ENCODE measurements at regions not wholly inside any gene's neighbourhood (a gene's known extent, or its start where the extent isn't known, plus 50 kb on each side); places are given as distances from the start of the nearest gene placed in this dataset.

DNA sequence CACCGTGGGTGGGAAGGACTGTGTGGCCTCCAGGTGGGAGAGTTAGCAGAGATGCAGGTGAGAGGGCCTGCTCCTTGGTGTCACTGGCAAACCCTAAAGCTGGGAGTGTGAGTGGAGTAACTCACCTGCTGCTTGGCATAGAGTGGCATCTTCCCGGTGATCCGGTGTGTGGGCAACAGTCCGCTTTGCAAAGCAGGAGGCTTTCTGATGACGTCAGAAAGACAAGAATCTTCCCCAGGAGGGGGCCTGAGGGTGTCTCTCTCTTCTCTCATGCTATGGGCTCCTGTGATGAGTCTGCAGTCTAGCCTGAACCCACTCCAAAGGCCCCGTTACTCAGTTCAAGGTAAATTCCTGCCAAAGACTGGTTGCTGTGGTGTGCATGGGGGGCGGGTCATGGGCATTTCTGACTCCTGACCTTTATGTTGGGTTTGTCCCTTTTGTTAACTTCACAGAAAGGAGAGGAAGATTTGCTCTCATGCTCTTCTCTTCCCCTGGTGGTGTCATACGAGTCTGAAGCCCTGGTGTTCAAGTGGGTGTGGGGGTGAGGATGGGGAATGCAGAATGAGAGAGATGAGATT lies 187.9 kb downstream of the GATA3 start:
- Histone ChIP-seq H3K36me3 (no peaks in the 10 kb centered on the region), H3K27me3 (peaks cover 0 to 11% (median 0%) of the 10 kb centered on the region in 4 donors), H3K4me1 (no peaks in the 10 kb centered on the region), H3K4me3 (no peak overlapping the region), H3K9me3 (peaks cover 0 to 9% (median 0%) of the 10 kb centered on the region in 3 donors), H3K27ac (no peak overlapping the region)
- WGBS, 2 donors, result 72 to 84% methylated on average over 7 of the region's 8 CpGs
- DNase-seq, result no peak
- TF ChIP-seq, protein P1, sequence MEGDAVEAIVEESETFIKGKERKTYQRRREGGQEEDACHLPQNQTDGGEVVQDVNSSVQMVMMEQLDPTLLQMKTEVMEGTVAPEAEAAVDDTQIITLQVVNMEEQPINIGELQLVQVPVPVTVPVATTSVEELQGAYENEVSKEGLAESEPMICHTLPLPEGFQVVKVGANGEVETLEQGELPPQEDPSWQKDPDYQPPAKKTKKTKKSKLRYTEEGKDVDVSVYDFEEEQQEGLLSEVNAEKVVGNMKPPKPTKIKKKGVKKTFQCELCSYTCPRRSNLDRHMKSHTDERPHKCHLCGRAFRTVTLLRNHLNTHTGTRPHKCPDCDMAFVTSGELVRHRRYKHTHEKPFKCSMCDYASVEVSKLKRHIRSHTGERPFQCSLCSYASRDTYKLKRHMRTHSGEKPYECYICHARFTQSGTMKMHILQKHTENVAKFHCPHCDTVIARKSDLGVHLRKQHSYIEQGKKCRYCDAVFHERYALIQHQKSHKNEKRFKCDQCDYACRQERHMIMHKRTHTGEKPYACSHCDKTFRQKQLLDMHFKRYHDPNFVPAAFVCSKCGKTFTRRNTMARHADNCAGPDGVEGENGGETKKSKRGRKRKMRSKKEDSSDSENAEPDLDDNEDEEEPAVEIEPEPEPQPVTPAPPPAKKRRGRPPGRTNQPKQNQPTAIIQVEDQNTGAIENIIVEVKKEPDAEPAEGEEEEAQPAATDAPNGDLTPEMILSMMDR (IDR thresholded peaks at IDR 0.05), result no peak
- no peak for TF ChIP-seq POLR2A (IDR thresholded peaks at IDR 0.05)
- intact Hi-C loops (cut with DNase I), result no loop called here

DNA sequence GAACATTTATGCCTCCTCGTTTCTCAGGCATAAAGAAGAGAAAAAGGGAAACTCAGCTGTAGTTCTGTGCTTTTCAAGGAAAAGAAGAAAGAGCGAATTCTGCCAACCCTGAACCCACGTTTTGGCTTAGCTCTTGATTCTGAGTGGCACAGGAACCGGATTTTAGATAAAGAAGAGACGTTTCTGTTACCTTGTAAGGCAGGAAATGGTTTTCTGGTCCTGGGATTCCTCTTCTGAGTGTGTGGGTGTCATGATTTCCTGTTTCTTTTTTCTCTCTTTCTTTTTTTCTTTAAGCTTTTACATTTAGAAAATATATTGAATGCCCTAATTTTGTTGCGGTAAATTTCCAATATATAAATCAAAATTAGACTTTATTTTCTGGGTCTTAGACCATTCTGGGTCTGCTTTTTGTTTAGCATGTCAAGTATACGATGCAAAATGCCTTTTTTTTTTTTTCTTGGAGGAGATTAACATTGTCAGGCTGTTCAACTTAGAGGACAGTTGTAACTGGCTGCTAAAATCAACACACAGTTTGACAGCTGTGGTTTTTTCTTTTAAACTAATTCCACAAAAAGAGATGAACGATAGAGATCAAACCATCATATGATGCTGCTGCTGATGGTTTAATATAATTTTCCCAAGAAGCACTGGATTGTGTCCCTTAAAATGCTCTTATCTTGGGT lies 190.8 kb downstream of the GATA3 start:
- intact Hi-C loops (cut with DNase I), result no loop called here
- no peaks in the 10 kb centered on the region for H3K4me1 ChIP-seq
- TF ChIP-seq, protein P1 (IDR thresholded peaks at IDR 0.05), result no peak
- no peak for TF ChIP-seq POLR2A (IDR thresholded peaks at IDR 0.05)
- H3K9me3 ChIP-seq, result peaks cover 0 to 9% (median 0%) of the 10 kb centered on the region in 3 donors
- no peaks in the 10 kb centered on the region for H3K36me3 ChIP-seq
- H3K27me3 ChIP-seq, result no peaks in the 10 kb centered on the region
- DNase-seq, result no peak
- H3K27ac ChIP-seq, result no peak overlapping the region
- 37 to 41% methylated on average over 8 of the region's 8 CpGs for WGBS, 2 donors
- H3K4me3 ChIP-seq, result no peak overlapping the region

DNA sequence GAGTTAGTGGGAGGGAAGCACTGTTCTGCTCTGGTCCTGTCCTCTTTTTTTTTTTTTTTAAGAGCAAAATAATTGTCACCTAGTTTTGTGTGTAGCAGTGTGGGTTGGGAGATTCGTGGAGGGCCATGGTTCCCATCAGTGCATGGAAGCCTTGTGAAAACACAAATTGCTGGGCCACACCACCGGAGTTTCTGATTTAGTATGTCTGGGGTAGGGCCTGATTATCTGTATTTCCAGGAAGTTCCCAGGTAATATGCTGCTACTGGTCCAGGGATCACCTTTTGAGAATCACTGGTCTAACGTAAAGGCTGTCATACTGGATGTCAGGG lies 191.3 kb downstream of the GATA3 start:
- Histone ChIP-seq H3K4me3 (no peak overlapping the region), H3K27me3 (no peaks in the 10 kb centered on the region), H3K9me3 (peaks cover 0 to 9% (median 0%) of the 10 kb centered on the region in 3 donors), H3K36me3 (no peaks in the 10 kb centered on the region), H3K27ac (no peak overlapping the region), H3K4me1 (no peaks in the 10 kb centered on the region)
- 70 to 76% methylated on average over 3 of the region's 3 CpGs for WGBS, 2 donors
- DNase-seq, result no peak
- intact Hi-C loops (cut with DNase I), result no loop called here
- TF ChIP-seq POLR2A (IDR thresholded peaks at IDR 0.05), result no peak
- TF ChIP-seq, protein P1 (IDR thresholded peaks at IDR 0.05), result no peak

DNA sequence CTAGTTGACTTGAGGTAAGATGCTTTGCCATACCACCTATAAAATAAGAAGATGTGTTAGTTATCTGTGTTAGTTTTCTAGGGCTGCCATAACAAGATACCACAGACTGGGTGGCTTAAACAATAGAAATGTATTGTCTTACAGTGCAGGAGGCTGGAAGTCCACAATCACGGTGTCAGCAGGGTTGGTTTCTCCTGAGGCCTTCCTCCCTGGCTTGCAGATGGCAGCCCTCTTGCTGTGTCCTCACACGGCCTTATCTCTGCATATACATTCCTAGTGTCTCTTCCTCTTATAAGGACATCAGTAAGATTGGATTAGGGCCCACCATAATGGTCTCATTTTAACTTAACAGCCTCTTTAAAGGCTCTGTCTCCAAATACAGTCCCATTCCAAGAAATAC lies 192.1 kb downstream of the GATA3 start:
- DNase-seq, result no peak
- Histone ChIP-seq H3K9me3 (peaks cover 0 to 9% (median 0%) of the 10 kb centered on the region in 3 donors), H3K4me1 (no peaks in the 10 kb centered on the region), H3K4me3 (no peak overlapping the region), H3K27ac (no peak overlapping the region), H3K36me3 (no peaks in the 10 kb centered on the region), H3K27me3 (no peaks in the 10 kb centered on the region)
- TF ChIP-seq POLR2A (IDR thresholded peaks at IDR 0.05), result no peak
- TF ChIP-seq, protein P1 (IDR thresholded peaks at IDR 0.05), result no peak
- intact Hi-C loops (cut with DNase I), result no loop called here
- WGBS, 2 donors, result 78 to 81% methylated on average over 2 of the region's 2 CpGs

DNA sequence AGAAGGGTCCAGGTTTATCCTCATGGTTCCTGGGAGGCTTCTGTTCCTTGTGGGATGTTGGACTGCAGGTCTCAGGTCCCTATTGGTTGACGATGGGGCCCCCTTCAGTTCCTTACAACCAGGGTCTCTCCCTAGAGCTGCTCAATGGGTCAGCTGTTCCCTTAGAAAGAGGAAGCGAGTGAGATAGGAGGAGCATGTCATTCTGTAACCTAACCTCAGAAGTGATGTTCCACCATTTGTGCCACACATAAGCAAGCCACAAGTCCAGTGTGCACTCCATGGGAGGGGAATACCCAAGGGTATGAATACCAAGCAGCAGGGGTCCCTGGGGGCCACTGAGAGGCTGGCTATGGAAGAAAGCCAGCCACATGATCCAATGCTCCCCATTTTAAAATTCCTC lies 192.7 kb downstream of the GATA3 start:
- intact Hi-C loops (cut with DNase I), result no loop called here
- TF ChIP-seq POLR2A (IDR thresholded peaks at IDR 0.05), result no peak
- TF ChIP-seq, protein P1 (IDR thresholded peaks at IDR 0.05), result no peak
- 86 to 100% methylated on average over 1 to 2 of the region's 2 CpGs for WGBS, 2 donors

More for the DNA sequence above, 192.7 kb downstream of the GATA3 start:
- no peaks in the 10 kb centered on the region for H3K4me1 ChIP-seq
- peaks cover 0 to 9% (median 0%) of the 10 kb centered on the region in 3 donors for H3K9me3 ChIP-seq
- H3K27me3 ChIP-seq, result no peaks in the 10 kb centered on the region
- no peak overlapping the region for H3K4me3 ChIP-seq
- DNase-seq, result no peak
- H3K36me3 ChIP-seq, result no peaks in the 10 kb centered on the region
- H3K27ac ChIP-seq, result no peak overlapping the region

All from esophagus squamous epithelium (tissue), 5 donors.